Right cardiac atrium (tissue), 5 donors: ENCODE measurements at regions not wholly inside any gene's neighbourhood (a gene's known extent, or its start where the extent isn't known, plus 50 kb on each side); places are given as distances from the start of the nearest gene placed in this dataset.
A peak's percentile ranks its signal among the peaks of the same experiment; 100 is the strongest.

Source experiments
- ATAC-seq, 2 donors: fragments of 200-7000 bp; cut with Tn5 transposase; one replicate each; pipeline versions ENCODE4 v1.8.0 to v1.9.1; 2020; ENCODE audit warnings: moderate library complexity in 2 of 2, mild to moderate bottlenecking in 1 of 2
- DNase-seq, 3 donors: peaks; one replicate each; pipeline ENCODE4 v3.0.0-alpha.2; 2020
- H3K27ac ChIP-seq: one replicate; pipeline ENCODE4 v1.5.1; 2013; ENCODE audit warnings: mild to moderate bottlenecking, low read length, control low read depth, moderate library complexity
- H3K27me3 ChIP-seq: one replicate; pipeline ENCODE4 v1.6.1; 2013; ENCODE audit not compliant: control insufficient read depth, insufficient read depth
- H3K4me1 ChIP-seq: one replicate; pipeline ENCODE4 v1.6.1; 2013; ENCODE audit warnings: low read length; ENCODE audit not compliant: control insufficient read depth, insufficient read depth
- H3K4me3 ChIP-seq: one replicate; pipeline ENCODE4 v1.5.1; 2013; ENCODE audit warnings: low read length, control low read depth
- H3K9me3 ChIP-seq: one replicate; pipeline ENCODE4 v1.6.1; 2013; ENCODE audit warnings: low read length; ENCODE audit not compliant: control insufficient read depth
- WGBS: extraction: QIAGEN DNeasy Blood & Tissue Kit; methylation state at CpG from one replicate; pipeline ENCODE4 v1.1.7; 2013; 5-methylcytosine and 5-hydroxymethylcytosine counted together
- intact Hi-C, 4 donors: fragments of 100-400 bp; cut with DNase I; formaldehyde crosslinking; loops; one replicate each; pipeline versions ENCODE4 v1.11.0 to v1.14.0; 2022 to 2023
- donor health status: healthy with polysubstance abuse.
- donor health status: DM: no; HTN: yes; CAD: no.
- donor health status: DM: no; HTN: no; CAD: no.
- donor health status: DM: no; HTN: yes; CAD: no; lungs with severe emphysema.
- donor health status: DM: yes; HTN: yes; CAD: no.

GRCh38 chr3:13766128-13766527, 113.7 kb downstream of the WNT7A start:
- Histone ChIP-seq H3K4me1 (no peaks in the 10 kb centered on the region), H3K27ac (no peak overlapping the region), H3K4me3 (no peak overlapping the region), H3K27me3 (no peaks in the 10 kb centered on the region), H3K9me3 (no peaks in the 10 kb centered on the region)
- intact Hi-C loops = no loop called here
- ATAC-seq = no peak
- WGBS = 75% methylated on average over 4 of the region's 4 CpGs
- no peak for DNase-seq

- Histone ChIP-seq H3K27me3 (no peaks in the 10 kb centered on the region), H3K27ac (no peak overlapping the region), H3K9me3 (no peaks in the 10 kb centered on the region), H3K4me1 (no peaks in the 10 kb centered on the region), H3K4me3 (no peak overlapping the region)
- 69% methylated on average over 9 of the region's 9 CpGs for WGBS
- DNase-seq = no peak
- no peak for ATAC-seq
- intact Hi-C loops = no loop called here
Measured at GRCh38 chr3:13764161-13764560, 115.7 kb downstream of the WNT7A start.

GRCh38 chr3:13762906-13763305, 117.0 kb downstream of the WNT7A start:
- Histone ChIP-seq H3K4me1 (no peaks in the 10 kb centered on the region), H3K27ac (no peak overlapping the region), H3K9me3 (no peaks in the 10 kb centered on the region), H3K4me3 (no peak overlapping the region), H3K27me3 (no peaks in the 10 kb centered on the region)
- intact Hi-C loops = no loop called here
- 67% methylated on average over 7 of the region's 7 CpGs for WGBS
- ATAC-seq (no peak), DNase-seq (no peak)

GRCh38 chr3:13750731-13751130, 129.1 kb downstream of the WNT7A start:
- H3K27ac ChIP-seq = no peak overlapping the region
- DNase-seq (no peak), ATAC-seq (no peak)
- no peaks in the 10 kb centered on the region for H3K9me3 ChIP-seq
- H3K4me1 ChIP-seq = no peaks in the 10 kb centered on the region
- H3K4me3 ChIP-seq = no peak overlapping the region
- no peaks in the 10 kb centered on the region for H3K27me3 ChIP-seq
- intact Hi-C loops = no loop called here
- WGBS = 80% methylated on average over 1 of the region's 1 CpG

- H3K27ac ChIP-seq = no peak overlapping the region
- no peaks in the 10 kb centered on the region for H3K27me3 ChIP-seq
- 94% methylated on average over 5 of the region's 5 CpGs for WGBS
- ATAC-seq (no peak), DNase-seq (no peak)
- intact Hi-C loops = no loop called here
- H3K9me3 ChIP-seq = no peaks in the 10 kb centered on the region
- H3K4me1 ChIP-seq = no peaks in the 10 kb centered on the region
- no peak overlapping the region for H3K4me3 ChIP-seq
Measured at GRCh38 chr3:13750215-13750614, 129.7 kb downstream of the WNT7A start.

GRCh38 chr3:13749063-13749764, 130.7 kb downstream of the WNT7A start:
- intact Hi-C loops = no loop called here
- H3K9me3 ChIP-seq = no peaks in the 10 kb centered on the region
- DNase-seq (no peak), ATAC-seq (no peak)
- 79% methylated on average over 14 of the region's 14 CpGs for WGBS
- H3K4me3 ChIP-seq = no peak overlapping the region
- no peaks in the 10 kb centered on the region for H3K27me3 ChIP-seq
- no peak overlapping the region for H3K27ac ChIP-seq
- no peaks in the 10 kb centered on the region for H3K4me1 ChIP-seq

GRCh38 chr3:13748276-13748879, 131.5 kb downstream of the WNT7A start:
- H3K27ac ChIP-seq = no peak overlapping the region
- H3K4me3 ChIP-seq = no peak overlapping the region
- WGBS = 81% methylated on average over 17 of the region's 17 CpGs
- no peaks in the 10 kb centered on the region for H3K27me3 ChIP-seq
- H3K4me1 ChIP-seq = no peaks in the 10 kb centered on the region
- DNase-seq = no peak
- H3K9me3 ChIP-seq = no peaks in the 10 kb centered on the region
- intact Hi-C loops = no loop called here
- ATAC-seq = no peak

- H3K27me3 ChIP-seq = no peaks in the 10 kb centered on the region
- intact Hi-C loops = no loop called here
- WGBS = 94% methylated on average over 5 of the region's 5 CpGs
- DNase-seq (no peak), ATAC-seq (no peak)
- H3K4me1 ChIP-seq = no peaks in the 10 kb centered on the region
- H3K9me3 ChIP-seq = peaks cover 2% of the 10 kb centered on the region
- no peak overlapping the region for H3K4me3 ChIP-seq
- no peak overlapping the region for H3K27ac ChIP-seq
Measured at GRCh38 chr3:13747627-13748026, 132.2 kb downstream of the WNT7A start.

GRCh38 chr3:13746385-13746784, 133.5 kb downstream of the WNT7A start:
- intact Hi-C loops = no loop called here
- H3K4me1 ChIP-seq = no peaks in the 10 kb centered on the region
- H3K4me3 ChIP-seq = no peak overlapping the region
- H3K9me3 ChIP-seq = peaks cover 3% of the 10 kb centered on the region
- ATAC-seq (no peak), DNase-seq (no peak)
- no peak overlapping the region for H3K27ac ChIP-seq
- 45% methylated on average over 7 of the region's 7 CpGs for WGBS
- H3K27me3 ChIP-seq = no peaks in the 10 kb centered on the region

GRCh38 chr3:13745636-13746035, 134.2 kb downstream of the WNT7A start:
- 58% methylated on average over 9 of the region's 9 CpGs for WGBS
- Histone ChIP-seq H3K9me3 (peaks cover 3% of the 10 kb centered on the region), H3K27ac (no peak overlapping the region), H3K4me1 (no peaks in the 10 kb centered on the region), H3K4me3 (no peak overlapping the region), H3K27me3 (no peaks in the 10 kb centered on the region)
- intact Hi-C loops = no loop called here
- DNase-seq (peak in 1 of 3 donors; percentile 34), ATAC-seq (no peak)

GRCh38 chr3:13740795-13741194, 139.1 kb downstream of the WNT7A start:
- WGBS = 85% methylated on average over 4 of the region's 4 CpGs
- no peak for DNase-seq
- H3K27ac ChIP-seq = no peak overlapping the region
- H3K4me1 ChIP-seq = no peaks in the 10 kb centered on the region
- H3K4me3 ChIP-seq = no peak overlapping the region
- ATAC-seq = no peak
- H3K27me3 ChIP-seq = no peaks in the 10 kb centered on the region
- peaks cover 3% of the 10 kb centered on the region for H3K9me3 ChIP-seq
- intact Hi-C loops = no loop called here
